ENCODE measurements at regions not wholly inside any gene's neighbourhood (a gene's known extent, or its start where the extent isn't known, plus 50 kb on each side); places are given as distances from the start of the nearest gene placed in this dataset.

DNA sequence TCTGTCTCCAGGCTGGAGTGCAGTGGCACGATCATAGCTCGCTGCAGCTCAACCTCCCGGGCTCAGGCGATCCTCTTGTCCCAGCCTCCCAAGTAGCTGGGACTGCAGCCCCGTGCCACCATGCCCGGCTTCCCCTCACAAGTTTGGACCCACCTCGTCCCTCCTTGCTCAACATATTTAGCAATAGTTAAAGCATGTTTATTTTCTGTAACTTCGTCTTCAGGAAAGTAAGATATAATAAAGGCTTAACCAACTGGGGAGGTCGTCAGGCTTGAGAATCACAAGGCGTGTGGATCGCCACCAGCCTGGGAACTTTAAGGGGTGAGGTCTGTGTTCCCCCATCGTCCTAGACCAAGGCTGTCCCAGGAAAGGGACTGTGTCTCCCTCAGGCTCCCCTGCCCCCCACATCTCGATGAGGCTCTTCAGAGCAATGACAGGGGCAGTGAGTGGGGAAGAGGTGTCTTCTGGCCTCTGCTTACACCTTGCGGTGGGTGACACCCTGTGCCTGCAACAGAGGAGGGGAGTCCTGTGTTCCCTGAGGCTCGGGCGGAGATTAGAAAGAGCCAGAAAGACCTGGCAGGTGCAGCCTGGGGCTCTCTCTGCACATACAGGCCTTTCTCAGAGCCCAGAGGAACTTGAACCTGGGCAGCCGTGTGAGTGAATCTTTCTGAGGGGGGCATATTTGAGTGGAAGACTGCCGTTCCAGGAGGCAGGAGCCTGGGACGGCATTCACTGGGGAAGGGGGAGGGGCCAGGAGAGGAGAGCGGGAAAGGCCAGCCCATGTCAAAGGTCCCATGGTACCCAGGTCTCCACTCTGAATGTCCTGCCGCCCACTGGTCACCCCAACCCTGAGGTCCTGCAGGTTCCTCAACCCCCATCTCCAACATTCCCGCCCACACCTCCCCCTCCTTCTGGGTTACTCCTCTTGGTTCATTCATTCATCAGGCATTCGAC, 152.3 kb downstream of the SMAD6 start:
- BruUV-seq (replicated peaks): no TSS peak
- 40% methylated on average over 23 of the region's 23 CpGs for WGBS (ENCODE audit: insufficient coverage, insufficient replicate concordance, low lambda C conversion rate, missing lambda C conversion rate)
- CTCF ChIA-PET: interaction anchor here (0.7 to 3.8 kb wide), 5 partner anchors 11 to 251 kb away, joined by 3 to 37 read pairs (median 4); no protein-coding TSS in a partner anchor
- no peak overlapping the region for H3K4me3 ChIP-seq
- H2AFZ ChIP-seq (ENCODE audit: control insufficient read depth, low read depth, low read length): no peak overlapping the region
- no peaks in the 10 kb centered on the region for H3K79me2 ChIP-seq (ENCODE audit: control insufficient read depth, insufficient read depth, low read length)
- no peaks in the 10 kb centered on the region for H3K36me3 ChIP-seq (ENCODE audit: control insufficient read depth in 2 of 2, insufficient read depth in 2 of 2, low read length in 1 of 2)
- no peak for TF ChIP-seq SIX5 (IDR thresholded peaks at IDR 0.05; ENCODE audit: low read depth, low read length, severe bottlenecking)
- DNase-seq (ENCODE audit: low read depth, low spot score): no peak
- no peak overlapping the region for H3K9ac ChIP-seq (ENCODE audit: control insufficient read depth, insufficient read depth, low read length)
- in situ Hi-C loops (cut with MboI): no loop called here
- SMC1A ChIA-PET (ENCODE audit: uncharacterized antibody, unreplicated experiment): no interaction called here
- H3K27ac ChIP-seq (ENCODE audit: control insufficient read depth, insufficient read depth): no peak overlapping the region
- H4K20me1 ChIP-seq (ENCODE audit: control insufficient read depth, insufficient read depth): no peaks in the 10 kb centered on the region
- H3K27me3 ChIP-seq (replicated peaks in 1 of 2; ENCODE audit: control insufficient read depth in 2 of 2, insufficient read depth in 2 of 2, low read length in 1 of 2): no peaks in the 10 kb centered on the region
- POLR2A ChIA-PET: interaction anchor here (0.6 kb wide), 1 partner anchor 50 kb away, joined by 4 read pairs; no protein-coding TSS in a partner anchor
- intact Hi-C loops (cut with micrococcal nuclease; ENCODE audit: unreplicated experiment): loop anchor here (5.0 to 10.0 kb wide), 2 partner anchors 159 to 237 kb away; no protein-coding TSS in a partner anchor
- H3K4me1 ChIP-seq (ENCODE audit: control insufficient read depth, insufficient read depth, low read length): no peaks in the 10 kb centered on the region
- RAD21 ChIA-PET (ENCODE audit: unreplicated experiment): interaction anchor here (0.6 to 0.7 kb wide), 2 partner anchors 15 to 1570 kb away, joined by 3 to 5 read pairs; no protein-coding TSS in a partner anchor
- no peak for ATAC-seq
- no peak for FAIRE-seq
- H3K9me3 ChIP-seq (replicated peaks; ENCODE audit: control insufficient read depth, insufficient read depth, low read length): no peaks in the 10 kb centered on the region
- no peak overlapping the region for H3K4me2 ChIP-seq (ENCODE audit: control insufficient read depth, insufficient read depth)

DNA sequence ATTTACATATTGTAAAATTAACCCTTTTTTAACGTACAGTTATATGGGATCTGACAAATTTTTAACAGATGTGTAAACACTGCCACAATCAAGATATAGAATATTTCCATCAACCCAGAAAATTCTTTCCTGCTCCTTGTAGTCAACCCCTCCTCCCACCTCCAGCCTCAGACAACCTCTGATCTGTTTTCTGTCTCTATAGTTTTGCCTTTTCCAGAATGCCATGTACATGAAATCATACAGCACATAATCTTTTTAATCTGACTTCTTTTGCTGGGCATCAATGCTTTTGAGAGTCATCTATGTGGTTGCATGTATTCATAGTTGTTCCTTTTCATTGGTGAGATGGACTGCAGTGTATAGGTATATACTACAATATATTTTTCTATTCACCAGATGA, 153.0 kb downstream of the SMAD6 start:
- ATAC-seq (no peak), DNase-seq (ENCODE audit: low read depth, low spot score) (no peak), FAIRE-seq (no peak)
- intact Hi-C loops (cut with micrococcal nuclease; ENCODE audit: unreplicated experiment) (loop anchor here (10.0 kb wide), 1 partner anchor 160 kb away; no protein-coding TSS in a partner anchor), in situ Hi-C loops (cut with MboI) (no loop called here)
- no TSS peak for BruUV-seq (replicated peaks)
- Histone ChIP-seq H4K20me1 (ENCODE audit: control insufficient read depth, insufficient read depth) (no peaks in the 10 kb centered on the region), H3K4me2 (ENCODE audit: control insufficient read depth, insufficient read depth) (no peak overlapping the region), H3K9ac (ENCODE audit: control insufficient read depth, insufficient read depth, low read length) (no peak overlapping the region), H3K4me1 (ENCODE audit: control insufficient read depth, insufficient read depth, low read length) (no peaks in the 10 kb centered on the region), H3K36me3 (ENCODE audit: control insufficient read depth in 2 of 2, insufficient read depth in 2 of 2, low read length in 1 of 2) (no peaks in the 10 kb centered on the region), H2AFZ (ENCODE audit: control insufficient read depth, low read depth, low read length) (no peak overlapping the region), H3K79me2 (ENCODE audit: control insufficient read depth, insufficient read depth, low read length) (no peaks in the 10 kb centered on the region), H3K27me3 (replicated peaks in 1 of 2; ENCODE audit: control insufficient read depth in 2 of 2, insufficient read depth in 2 of 2, low read length in 1 of 2) (no peaks in the 10 kb centered on the region; a peak in 1 of 4 replicates), H3K27ac (ENCODE audit: control insufficient read depth, insufficient read depth) (no peak overlapping the region), H3K9me3 (replicated peaks; ENCODE audit: control insufficient read depth, insufficient read depth, low read length) (no peaks in the 10 kb centered on the region), H3K4me3 (no peak overlapping the region)
- RAD21 ChIA-PET (ENCODE audit: unreplicated experiment): no interaction called here
- POLR2A ChIA-PET: interaction anchor here (0.6 kb wide), 1 partner anchor 51 kb away, joined by 4 read pairs; no protein-coding TSS in a partner anchor
- WGBS (ENCODE audit: insufficient coverage, insufficient replicate concordance, low lambda C conversion rate, missing lambda C conversion rate): 0% methylated on average over 1 of the region's 1 CpG
- CTCF ChIA-PET: interaction anchor here (0.7 kb wide), 1 partner anchor 10 kb away, joined by 3 read pairs; no protein-coding TSS in a partner anchor
- SMC1A ChIA-PET (ENCODE audit: uncharacterized antibody, unreplicated experiment): no interaction called here
- TF ChIP-seq, protein P1, sequence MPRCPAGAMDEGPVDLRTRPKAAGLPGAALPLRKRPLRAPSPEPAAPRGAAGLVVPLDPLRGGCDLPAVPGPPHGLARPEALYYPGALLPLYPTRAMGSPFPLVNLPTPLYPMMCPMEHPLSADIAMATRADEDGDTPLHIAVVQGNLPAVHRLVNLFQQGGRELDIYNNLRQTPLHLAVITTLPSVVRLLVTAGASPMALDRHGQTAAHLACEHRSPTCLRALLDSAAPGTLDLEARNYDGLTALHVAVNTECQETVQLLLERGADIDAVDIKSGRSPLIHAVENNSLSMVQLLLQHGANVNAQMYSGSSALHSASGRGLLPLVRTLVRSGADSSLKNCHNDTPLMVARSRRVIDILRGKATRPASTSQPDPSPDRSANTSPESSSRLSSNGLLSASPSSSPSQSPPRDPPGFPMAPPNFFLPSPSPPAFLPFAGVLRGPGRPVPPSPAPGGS (IDR thresholded peaks at IDR 0.05; ENCODE audit: borderline replicate concordance, insufficient read depth, low read depth, low read length, poor library complexity, severe bottlenecking): no peak
- TF ChIP-seq, protein P2, sequence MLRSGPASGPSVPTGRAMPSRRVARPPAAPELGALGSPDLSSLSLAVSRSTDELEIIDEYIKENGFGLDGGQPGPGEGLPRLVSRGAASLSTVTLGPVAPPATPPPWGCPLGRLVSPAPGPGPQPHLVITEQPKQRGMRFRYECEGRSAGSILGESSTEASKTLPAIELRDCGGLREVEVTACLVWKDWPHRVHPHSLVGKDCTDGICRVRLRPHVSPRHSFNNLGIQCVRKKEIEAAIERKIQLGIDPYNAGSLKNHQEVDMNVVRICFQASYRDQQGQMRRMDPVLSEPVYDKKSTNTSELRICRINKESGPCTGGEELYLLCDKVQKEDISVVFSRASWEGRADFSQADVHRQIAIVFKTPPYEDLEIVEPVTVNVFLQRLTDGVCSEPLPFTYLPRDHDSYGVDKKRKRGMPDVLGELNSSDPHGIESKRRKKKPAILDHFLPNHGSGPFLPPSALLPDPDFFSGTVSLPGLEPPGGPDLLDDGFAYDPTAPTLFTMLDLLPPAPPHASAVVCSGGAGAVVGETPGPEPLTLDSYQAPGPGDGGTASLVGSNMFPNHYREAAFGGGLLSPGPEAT (IDR thresholded peaks at IDR 0.05; ENCODE audit: low read depth): no peak
- TF ChIP-seq RELA (IDR thresholded peaks at IDR 0.05; ENCODE audit: borderline replicate concordance, partially characterized antibody) (no peak), CBX5 (IDR thresholded peaks at IDR 0.05; ENCODE audit: low read depth) (no peak), YY1 (IDR thresholded peaks at IDR 0.05; ENCODE audit: low read depth, low read length) (no peak), SUPT20H (IDR thresholded peaks at IDR 0.05; ENCODE audit: borderline replicate concordance, control insufficient read depth, low read depth, low read length) (no peak), RCOR1 (conservative IDR thresholded peaks at IDR 0.05; ENCODE audit: low read depth, low read length) (no peak)
- TF ChIP-seq, protein P3, sequence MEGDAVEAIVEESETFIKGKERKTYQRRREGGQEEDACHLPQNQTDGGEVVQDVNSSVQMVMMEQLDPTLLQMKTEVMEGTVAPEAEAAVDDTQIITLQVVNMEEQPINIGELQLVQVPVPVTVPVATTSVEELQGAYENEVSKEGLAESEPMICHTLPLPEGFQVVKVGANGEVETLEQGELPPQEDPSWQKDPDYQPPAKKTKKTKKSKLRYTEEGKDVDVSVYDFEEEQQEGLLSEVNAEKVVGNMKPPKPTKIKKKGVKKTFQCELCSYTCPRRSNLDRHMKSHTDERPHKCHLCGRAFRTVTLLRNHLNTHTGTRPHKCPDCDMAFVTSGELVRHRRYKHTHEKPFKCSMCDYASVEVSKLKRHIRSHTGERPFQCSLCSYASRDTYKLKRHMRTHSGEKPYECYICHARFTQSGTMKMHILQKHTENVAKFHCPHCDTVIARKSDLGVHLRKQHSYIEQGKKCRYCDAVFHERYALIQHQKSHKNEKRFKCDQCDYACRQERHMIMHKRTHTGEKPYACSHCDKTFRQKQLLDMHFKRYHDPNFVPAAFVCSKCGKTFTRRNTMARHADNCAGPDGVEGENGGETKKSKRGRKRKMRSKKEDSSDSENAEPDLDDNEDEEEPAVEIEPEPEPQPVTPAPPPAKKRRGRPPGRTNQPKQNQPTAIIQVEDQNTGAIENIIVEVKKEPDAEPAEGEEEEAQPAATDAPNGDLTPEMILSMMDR (IDR thresholded peaks at IDR 0.05 in 2 of 3, conservative IDR thresholded peaks at IDR 0.05 in 1 of 3; ENCODE audit: control insufficient read depth in 2 of 3, extremely low read depth in 1 of 3, insufficient read depth in 1 of 3, low read depth in 3 of 3, low read length in 3 of 3): no peak
